GM12892 (cell line): ENCODE measurements at regions not wholly inside any gene's neighbourhood (a gene's known extent, or its start where the extent isn't known, plus 50 kb on each side); places are given as distances from the start of the nearest gene placed in this dataset.

Source experiments
- POLR2A ChIP-seq: IDR thresholded peaks from 2 replicates; pipeline ENCODE4 v1.6.1; 2011; ENCODE audit warnings: low read depth, low read length, control low read depth
- POLR2AphosphoS5 ChIP-seq: IDR thresholded peaks from 2 replicates; pipeline ENCODE4 v1.6.1; 2011; ENCODE audit warnings: low read depth, low read length, control low read depth
- TAF1 ChIP-seq: IDR thresholded peaks from 2 replicates; pipeline ENCODE4 v1.6.1; 2011; ENCODE audit warnings: low read depth, mild to moderate bottlenecking, control low read depth, low read length, borderline replicate concordance

DNA sequence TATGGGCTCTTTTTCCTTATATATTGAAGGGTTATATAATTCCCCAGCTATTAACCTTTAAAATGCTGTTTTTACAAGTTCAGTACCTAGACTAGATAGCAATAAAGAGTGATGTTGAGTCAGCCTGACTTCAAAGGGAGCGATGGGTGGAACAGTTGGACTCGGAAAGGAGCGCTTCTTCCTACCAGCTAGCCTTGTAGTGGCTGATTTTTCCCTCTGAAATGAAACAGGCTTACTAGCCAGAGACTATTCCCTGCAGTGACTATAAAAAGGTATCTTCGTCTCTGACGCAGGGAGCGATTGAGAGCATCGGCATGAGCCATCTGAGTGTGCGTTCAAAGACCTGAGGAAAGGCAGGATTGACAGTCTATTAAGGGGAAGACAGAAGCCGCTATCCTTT lies 66.0 kb upstream of the GRAMD1B start:
- TF ChIP-seq TAF1 (no peak), POLR2AphosphoS5 (no peak), POLR2A (no peak)
